ENCODE measurements at regions not wholly inside any gene's neighbourhood (a gene's known extent, or its start where the extent isn't known, plus 50 kb on each side); places are given as distances from the start of the nearest gene placed in this dataset.
"Not testable (repeated sequence)": the region's sequence is repeated elsewhere in the genome, so short reads cannot be mapped to it uniquely, and the experiment has no call there.

GRCh38 chr6:135623979-135624378, 126.4 kb upstream of the AHI1 start:
- Histone ChIP-seq H3K9me3 (no peaks in the 10 kb centered on the region), H3K27ac (no peak overlapping the region), H3K4me1 (no peaks in the 10 kb centered on the region), H3K4me3 (no peak overlapping the region), H3K36me3 (no peaks in the 10 kb centered on the region), H3K27me3 (no peaks in the 10 kb centered on the region)
- TF ChIP-seq CTCF (IDR thresholded peaks at IDR 0.05) = no peak
- no peak for DNase-seq (ENCODE audit: low spot score)

- no peak for DNase-seq (ENCODE audit: low spot score)
These were observed 127.1 kb upstream of the AHI1 start for GRCh38 chr6:135624402-135625295.

GRCh38 chr6:135626001-135626400, 128.5 kb upstream of the AHI1 start:
- not testable (repeated sequence) for H3K27ac ChIP-seq; H3K27me3 ChIP-seq; H3K36me3 ChIP-seq; DNase-seq (ENCODE audit: low spot score); H3K9me3 ChIP-seq; H3K4me1 ChIP-seq; H3K4me3 ChIP-seq

More at GRCh38 chr6:135624402-135625295, 127.1 kb upstream of the AHI1 start:
- Histone ChIP-seq H3K9me3 (no peaks in the 10 kb centered on the region), H3K27me3 (no peaks in the 10 kb centered on the region), H3K27ac (no peak overlapping the region), H3K4me1 (no peaks in the 10 kb centered on the region), H3K36me3 (no peaks in the 10 kb centered on the region), H3K4me3 (no peak overlapping the region)
- no peak for TF ChIP-seq CTCF (IDR thresholded peaks at IDR 0.05)

- no peaks in the 10 kb centered on the region for H3K27me3 ChIP-seq
- no peak overlapping the region for H3K4me3 ChIP-seq
- H3K36me3 ChIP-seq = no peaks in the 10 kb centered on the region
- no peaks in the 10 kb centered on the region for H3K9me3 ChIP-seq
- no peaks in the 10 kb centered on the region for H3K4me1 ChIP-seq
- H3K27ac ChIP-seq = no peak overlapping the region
- DNase-seq (ENCODE audit: low spot score) = no peak
- no peak for TF ChIP-seq CTCF (IDR thresholded peaks at IDR 0.05)
These were observed 129.7 kb upstream of the AHI1 start for GRCh38 chr6:135627092-135627715.

- Histone ChIP-seq H3K27ac (no peak overlapping the region), H3K9me3 (no peaks in the 10 kb centered on the region), H3K4me1 (no peaks in the 10 kb centered on the region), H3K36me3 (no peaks in the 10 kb centered on the region), H3K27me3 (no peaks in the 10 kb centered on the region), H3K4me3 (no peak overlapping the region)
- TF ChIP-seq CTCF (IDR thresholded peaks at IDR 0.05) = no peak
- DNase-seq (ENCODE audit: low spot score) = no peak
These were observed 133.3 kb upstream of the AHI1 start for GRCh38 chr6:135630789-135631376.

GRCh38 chr6:135631821-135632220, 134.3 kb upstream of the AHI1 start:
- no peaks in the 10 kb centered on the region for H3K27me3 ChIP-seq
- H3K4me1 ChIP-seq = no peaks in the 10 kb centered on the region
- H3K4me3 ChIP-seq = no peak overlapping the region
- TF ChIP-seq CTCF (IDR thresholded peaks at IDR 0.05) = no peak
- no peak overlapping the region for H3K27ac ChIP-seq
- no peaks in the 10 kb centered on the region for H3K9me3 ChIP-seq
- DNase-seq (ENCODE audit: low spot score) = no peak
- no peaks in the 10 kb centered on the region for H3K36me3 ChIP-seq
